IMR-90 (cell line): ENCODE measurements at regions not wholly inside any gene's neighbourhood (a gene's known extent, or its start where the extent isn't known, plus 50 kb on each side); places are given as distances from the start of the nearest gene placed in this dataset.

Experiments
- ATAC-seq: fragments of 200-7000 bp; cut with Tn5 transposase; 2 replicates; pipeline ENCODE4 v1.9.1; 2020; ENCODE audit warnings: low read depth, mild to moderate bottlenecking, moderate library complexity
- BruUV-seq: library from RNA; stranded (reverse); fragments of 400-500 nt; replicated peaks from 2 replicates; lab custom pipeline; 2021; lab: Mats Ljungman, UMichigan
- CTCF ChIA-PET: fragments of 300-600 bp; formaldehyde crosslinking; extraction: SDS; loops from one replicate; lab custom pipeline; 2021; ENCODE audit warnings: antibody characterized with exemption; lab: Yijun Ruan, JAX
- POLR2A ChIA-PET: fragments of 300-600 bp; sonication (Branson Sonifier 250); formaldehyde crosslinking; loops from one replicate; lab custom pipeline; 2022; ENCODE audit warnings: antibody characterized with exemption; ENCODE audit not compliant: unreplicated experiment; lab: Charles Lee
- DNase-seq: peaks from one replicate; pipeline ENCODE4 v3.0.0; 2013
- H2AFZ ChIP-seq: replicated peaks from 2 replicates; pipeline ENCODE3; 2013; ENCODE audit warnings: low read length, mild to moderate bottlenecking; ENCODE audit not compliant: poor library complexity
- H2AK5ac ChIP-seq: 2 replicates; pipeline ENCODE4 v1.6.1; 2013; ENCODE audit warnings: low read depth, low read length, inconsistent platforms
- H2AK9ac ChIP-seq: replicated peaks from 2 replicates; pipeline ENCODE3; 2013; ENCODE audit warnings: mild to moderate bottlenecking, low read depth, low read length, moderate library complexity; ENCODE audit not compliant: poor library complexity
- H2BK120ac ChIP-seq: 2 replicates; pipeline ENCODE4 v1.6.1; 2013; ENCODE audit warnings: low read depth, low read length, inconsistent platforms
- H2BK15ac ChIP-seq: 3 replicates; pipeline ENCODE4 v1.6.1; 2013; ENCODE audit warnings: low read depth, low read length, inconsistent platforms
- H2BK20ac ChIP-seq: 2 replicates; pipeline ENCODE4 v1.6.1; 2013; ENCODE audit warnings: low read depth, mild to moderate bottlenecking, inconsistent platforms, low read length, moderate library complexity
- H2BK5ac ChIP-seq: 2 replicates; pipeline ENCODE4 v1.6.1; 2013; ENCODE audit warnings: mild to moderate bottlenecking, low read depth, low read length, inconsistent platforms; ENCODE audit not compliant: poor library complexity, severe bottlenecking
- H3K14ac ChIP-seq: replicated peaks from 2 replicates; pipeline ENCODE4 v1.6.1; 2013; ENCODE audit warnings: low read depth, low read length, inconsistent platforms
- H3K18ac ChIP-seq: 2 replicates; pipeline ENCODE4 v1.6.1; 2013; ENCODE audit warnings: low read depth, low read length, control low read depth
- H3K23ac ChIP-seq: 2 replicates; pipeline ENCODE4 v1.6.1; 2013; ENCODE audit warnings: low read depth, low read length, inconsistent platforms
- H3K27ac ChIP-seq: 2 replicates; pipeline ENCODE4 v1.5.1; 2013; ENCODE audit warnings: mild to moderate bottlenecking, control low read depth, low read length; ENCODE audit not compliant: insufficient read depth
- H3K27me3 ChIP-seq: 2 replicates; pipeline ENCODE4 v1.6.1; 2013; ENCODE audit warnings: low read length; ENCODE audit not compliant: control insufficient read depth, insufficient read depth
- H3K36me3 ChIP-seq: 2 replicates; pipeline ENCODE4 v1.6.1; 2013; ENCODE audit warnings: low read length, mixed read lengths; ENCODE audit not compliant: control insufficient read depth, insufficient read depth
- H3K4ac ChIP-seq: 2 replicates; pipeline ENCODE4 v1.6.1; 2013; ENCODE audit warnings: low read depth, low read length, inconsistent platforms
- H3K4me1 ChIP-seq: 2 replicates; pipeline ENCODE4 v1.6.1; 2013; ENCODE audit warnings: low read length, mixed read lengths; ENCODE audit not compliant: control insufficient read depth, insufficient read depth
- H3K4me2 ChIP-seq: 2 replicates; pipeline ENCODE4 v1.6.1; 2013; ENCODE audit warnings: low read depth, mild to moderate bottlenecking, control low read depth, low read length, moderate library complexity
- H3K4me3 ChIP-seq: 2 replicates; pipeline ENCODE4 v1.5.1; 2013; ENCODE audit warnings: low read depth, mild to moderate bottlenecking, control low read depth, low read length, moderate library complexity; ENCODE audit not compliant: insufficient read depth
- H3K56ac ChIP-seq: 2 replicates; pipeline ENCODE4 v1.6.1; 2013; ENCODE audit warnings: low read length, inconsistent platforms; ENCODE audit not compliant: insufficient read depth; ENCODE audit errors: extremely low read depth
- H3K79me1 ChIP-seq, 2 experiments: 2 replicates each; pipeline ENCODE4 v1.6.1; 2013; ENCODE audit warnings: low read length in 2 of 2, inconsistent platforms in 1 of 2, low read depth in 1 of 2
- H3K9ac ChIP-seq: 2 replicates; pipeline ENCODE4 v1.6.1; 2013; ENCODE audit warnings: low read depth, low read length, control low read depth
- H3K9me1 ChIP-seq: 2 replicates; pipeline ENCODE4 v1.6.1; 2013; ENCODE audit warnings: low read length, inconsistent platforms; ENCODE audit not compliant: insufficient read depth
- H3K9me3 ChIP-seq: 2 replicates; pipeline ENCODE4 v1.6.1; 2013; ENCODE audit warnings: low read length; ENCODE audit not compliant: control insufficient read depth, insufficient read depth
- H4K20me1 ChIP-seq: 2 replicates; pipeline ENCODE4 v1.6.1; 2013; ENCODE audit warnings: low read length, inconsistent platforms; ENCODE audit not compliant: insufficient read depth
- H4K5ac ChIP-seq: 2 replicates; pipeline ENCODE4 v1.6.1; 2013; ENCODE audit warnings: mild to moderate bottlenecking, low read depth, low read length, control low read depth
- H4K8ac ChIP-seq, 2 experiments: 2 replicates each; pipeline ENCODE4 v1.6.1; 2013; ENCODE audit warnings: low read depth in 2 of 2, low read length in 2 of 2, control low read depth in 1 of 2, inconsistent platforms in 1 of 2
- H4K91ac ChIP-seq: 2 replicates; pipeline ENCODE4 v1.6.1; 2013; ENCODE audit warnings: low read depth, low read length, inconsistent platforms; ENCODE audit not compliant: insufficient read depth
- BHLHE40 ChIP-seq: fragments of 150-350 bp; IDR thresholded peaks from 2 replicates; pipeline ENCODE4 v1.6.1; 2016; ENCODE audit warnings: mild to moderate bottlenecking, low read depth, low read length
- CEBPB ChIP-seq: IDR thresholded peaks from 2 replicates; pipeline ENCODE4 v1.6.1; 2012; ENCODE audit warnings: low read depth, low read length, improper control_type of control experiment
- CHD1 ChIP-seq: IDR thresholded peaks from 2 replicates; pipeline ENCODE4 v1.6.1; 2012; ENCODE audit warnings: low read depth, low read length, improper control_type of control experiment
- CTCF ChIP-seq: conservative IDR thresholded peaks from 2 replicates; pipeline ENCODE4 v1.5.1; 2012; ENCODE audit warnings: mild to moderate bottlenecking, low read depth, low read length, improper control_type of control experiment
- ELK1 ChIP-seq: fragments of 150-350 bp; IDR thresholded peaks from 2 replicates; pipeline ENCODE4 v1.6.1; 2016; ENCODE audit warnings: low read depth, mild to moderate bottlenecking, low read length, moderate library complexity, borderline replicate concordance
- FOS ChIP-seq: fragments of 150-350 bp; IDR thresholded peaks from 2 replicates; pipeline ENCODE4 v1.6.1; 2016; ENCODE audit warnings: low read depth, low read length
- MAFK ChIP-seq: IDR thresholded peaks from 2 replicates; pipeline ENCODE4 v1.6.1; 2012; ENCODE audit warnings: low read depth, low read length, improper control_type of control experiment
- MAZ ChIP-seq: IDR thresholded peaks from 2 replicates; pipeline ENCODE4 v1.6.1; 2012; ENCODE audit warnings: low read depth, mild to moderate bottlenecking, low read length, improper control_type of control experiment, moderate library complexity, borderline replicate concordance
- MXI1 ChIP-seq: IDR thresholded peaks from 2 replicates; pipeline ENCODE4 v1.6.1; 2012; ENCODE audit warnings: low read depth, mild to moderate bottlenecking, low read length, moderate library complexity, borderline replicate concordance
- NFE2L2 ChIP-seq: fragments of 150-350 bp; IDR thresholded peaks from 2 replicates; pipeline ENCODE4 v1.6.1; 2016; ENCODE audit warnings: low read depth, mild to moderate bottlenecking, low read length
- POLR2A ChIP-seq: IDR thresholded peaks from 2 replicates; pipeline ENCODE4 v1.6.1; 2012; ENCODE audit warnings: mild to moderate bottlenecking, low read depth, low read length
- RAD21 ChIP-seq: IDR thresholded peaks from 2 replicates; pipeline ENCODE4 v1.6.1; 2012; ENCODE audit warnings: low read length, improper control_type of control experiment
- RCOR1 ChIP-seq: IDR thresholded peaks from 2 replicates; pipeline ENCODE4 v1.6.1; 2012; ENCODE audit warnings: mild to moderate bottlenecking, low read length, improper control_type of control experiment; ENCODE audit not compliant: insufficient replicate concordance
- RFX5 ChIP-seq: IDR thresholded peaks from 2 replicates; pipeline ENCODE4 v1.8.0; 2012; ENCODE audit warnings: low read depth, mild to moderate bottlenecking, low read length, moderate library complexity
- SMC3 ChIP-seq: fragments of 150-350 bp; IDR thresholded peaks from 2 replicates; pipeline ENCODE4 v1.6.1; 2016; ENCODE audit warnings: low read depth, mild to moderate bottlenecking, antibody characterized with exemption, low read length, moderate library complexity
- USF2 ChIP-seq: fragments of 150-350 bp; IDR thresholded peaks from 2 replicates; pipeline ENCODE4 v1.6.1; 2017; ENCODE audit warnings: mild to moderate bottlenecking, antibody characterized with exemption, low read length, low read depth
- WGBS, 2 experiments: methylation state at CpG; one replicate each; pipeline versions ENCODE4 v1.1.5 to v1.1.7; 2013; ENCODE audit warnings: missing lambda C conversion rate in 2 of 2; ENCODE audit not compliant: insufficient read length in 1 of 2; ENCODE audit errors: extremely low coverage in 2 of 2; 5-methylcytosine and 5-hydroxymethylcytosine counted together
- dilution Hi-C: fragments of 300-500 bp; cut with HindIII; formaldehyde crosslinking; loops from one replicate; pipeline ENCODE4 v1.14.3; 2018; ENCODE audit warnings: low sequenced_read_pairs; ENCODE audit not compliant: unreplicated experiment
- in situ Hi-C: fragments of 300-500 bp; cut with MboI; formaldehyde crosslinking; loops from 3 replicates; pipeline ENCODE4 v1.14.3; 2019; ENCODE audit warnings: low sequenced_read_pairs, inconsistent platforms, mixed read lengths
- intact Hi-C: fragments of 100-400 bp; cut with micrococcal nuclease; formaldehyde crosslinking; loops from 2 replicates; pipeline ENCODE4 v1.10.0; 2022

- 33% methylated on average over 2 of the region's 4 CpGs; no CpG with 5 or more reads in 1 of the 2 experiments for WGBS, 2 experiments
- H3K9ac ChIP-seq: no peak overlapping the region
- TF ChIP-seq CEBPB: no peak
- no peak for TF ChIP-seq SMC3
- no peak for TF ChIP-seq MAZ
- TF ChIP-seq RFX5: no peak
- TF ChIP-seq MXI1: no peak
- TF ChIP-seq FOS: no peak
- TF ChIP-seq CTCF: no peak
- TF ChIP-seq USF2: no peak
- TF ChIP-seq POLR2A: no peak
- no peak for TF ChIP-seq NFE2L2
- no peak for TF ChIP-seq MAFK
- no peak for TF ChIP-seq RAD21
- no peak for TF ChIP-seq CHD1
- no peak for TF ChIP-seq RCOR1
- no peak for TF ChIP-seq BHLHE40
- no peak for TF ChIP-seq ELK1
- no peaks in the 10 kb centered on the region for H3K9me3 ChIP-seq
- H3K27ac ChIP-seq: no peak overlapping the region
- H2AK5ac ChIP-seq: no peak overlapping the region
- H3K4me1 ChIP-seq: no peaks in the 10 kb centered on the region
- H3K9me1 ChIP-seq: no peaks in the 10 kb centered on the region
- no peak overlapping the region for H3K23ac ChIP-seq
- in situ Hi-C loops: no loop called here
- H3K56ac ChIP-seq: no peak overlapping the region
- intact Hi-C loops: no loop called here
- dilution Hi-C loops: no loop called here
- no TSS peak for BruUV-seq
- H3K18ac ChIP-seq: no peak overlapping the region
- no peak overlapping the region for H2AFZ ChIP-seq
- no peak overlapping the region for H3K4me3 ChIP-seq
- H3K14ac ChIP-seq: no peak overlapping the region
- no peaks in the 10 kb centered on the region for H3K36me3 ChIP-seq
- ATAC-seq (no peak), DNase-seq (no peak)
- H2BK120ac ChIP-seq: no peak overlapping the region
- CTCF ChIA-PET: no interaction called here
- H3K27me3 ChIP-seq: no peaks in the 10 kb centered on the region; the same call in 1 of the 2 replicates
- no peak overlapping the region for H2BK20ac ChIP-seq
- H4K91ac ChIP-seq: no peak overlapping the region
- H3K4ac ChIP-seq: no peak overlapping the region
- no peak overlapping the region for H2BK15ac ChIP-seq
- H3K79me1 ChIP-seq: no peaks in the 10 kb centered on the region
- H4K8ac ChIP-seq: no peak overlapping the region
- POLR2A ChIA-PET: no interaction called here
- H2BK5ac ChIP-seq: no peak overlapping the region
- H4K5ac ChIP-seq: no peak overlapping the region
- H4K20me1 ChIP-seq: no peaks in the 10 kb centered on the region
- H3K4me2 ChIP-seq: no peak overlapping the region
- no peak overlapping the region for H2AK9ac ChIP-seq
These were observed 122.4 kb downstream of the AASDH start for GRCh38 chr4:56264873-56265272.
